ENCODE measurements at regions not wholly inside any gene's neighbourhood (a gene's known extent, or its start where the extent isn't known, plus 50 kb on each side); places are given as distances from the start of the nearest gene placed in this dataset.

GRCh38 chr3:153631102-153631501, 469.1 kb downstream of the RAP2B start:
- Histone ChIP-seq H2AK5ac (ENCODE audit: low read length) (no peak overlapping the region), H4K91ac (ENCODE audit: low read depth, low read length) (no peak overlapping the region), H3K18ac (ENCODE audit: low read length) (no peak overlapping the region), H3K27me3 (ENCODE audit: insufficient read depth, low read length) (no peaks in the 10 kb centered on the region), H2AFZ (ENCODE audit: insufficient read depth, low read length, poor library complexity) (no peak overlapping the region), H3K9me3 (ENCODE audit: insufficient read depth, low read depth, low read length) (no peaks in the 10 kb centered on the region), H3K36me3 (ENCODE audit: control insufficient read depth in 1 of 2, insufficient read depth in 2 of 2, low read length in 2 of 2) (no peaks in the 10 kb centered on the region), H2BK12ac (ENCODE audit: low read length) (no peak overlapping the region), H3K4ac (ENCODE audit: low read depth, low read length) (no peak overlapping the region), H3K79me1 (ENCODE audit: low read length) (no peaks in the 10 kb centered on the region), H4K8ac (ENCODE audit: low read depth, low read length) (no peak overlapping the region), H4K12ac (ENCODE audit: low read depth, low read length) (no peak overlapping the region), H2BK5ac (ENCODE audit: low read depth, low read length, poor library complexity) (no peak overlapping the region), H3K4me2 (ENCODE audit: low read length) (no peak overlapping the region), H3K4me1 (ENCODE audit: control insufficient read depth in 1 of 2, insufficient read depth in 2 of 2, low read length in 2 of 2) (no peaks in the 10 kb centered on the region), H2BK120ac (ENCODE audit: insufficient read depth, low read length, poor library complexity) (no peak overlapping the region), H3K14ac (ENCODE audit: low read length) (no peak overlapping the region), H3K4me3 (ENCODE audit: low read depth, low read length) (no peak overlapping the region), H3K27ac (ENCODE audit: low read depth, low read length) (no peak overlapping the region), H3K9ac (ENCODE audit: low read length) (no peak overlapping the region), H3K79me2 (ENCODE audit: control insufficient read depth, insufficient read depth, low read length, poor library complexity) (no peaks in the 10 kb centered on the region), H3K23ac (ENCODE audit: low read length) (no peak overlapping the region)
- no CpG with 5 or more reads among the region's 2 CpGs for WGBS (ENCODE audit: extremely low coverage, insufficient coverage, insufficient read length)
- DNase-seq = no peak

- no CpG with 5 or more reads among the region's 2 CpGs for WGBS (ENCODE audit: extremely low coverage, insufficient coverage, insufficient read length)
- Histone ChIP-seq H3K4me2 (ENCODE audit: low read length) (no peak overlapping the region), H3K79me2 (ENCODE audit: control insufficient read depth, insufficient read depth, low read length, poor library complexity) (no peaks in the 10 kb centered on the region), H2BK12ac (ENCODE audit: low read length) (no peak overlapping the region), H3K14ac (ENCODE audit: low read length) (no peak overlapping the region), H2BK120ac (ENCODE audit: insufficient read depth, low read length, poor library complexity) (no peak overlapping the region), H4K12ac (ENCODE audit: low read depth, low read length) (no peak overlapping the region), H3K27ac (ENCODE audit: low read depth, low read length) (no peak overlapping the region), H2AFZ (ENCODE audit: insufficient read depth, low read length, poor library complexity) (no peak overlapping the region), H3K27me3 (ENCODE audit: insufficient read depth, low read length) (no peaks in the 10 kb centered on the region), H3K18ac (ENCODE audit: low read length) (no peak overlapping the region), H3K36me3 (ENCODE audit: control insufficient read depth in 1 of 2, insufficient read depth in 2 of 2, low read length in 2 of 2) (no peaks in the 10 kb centered on the region), H2AK5ac (ENCODE audit: low read length) (no peak overlapping the region), H4K91ac (ENCODE audit: low read depth, low read length) (no peak overlapping the region), H2BK5ac (ENCODE audit: low read depth, low read length, poor library complexity) (no peak overlapping the region), H3K79me1 (ENCODE audit: low read length) (no peaks in the 10 kb centered on the region), H3K4ac (ENCODE audit: low read depth, low read length) (no peak overlapping the region), H3K9me3 (ENCODE audit: insufficient read depth, low read depth, low read length) (no peaks in the 10 kb centered on the region), H3K4me1 (ENCODE audit: control insufficient read depth in 1 of 2, insufficient read depth in 2 of 2, low read length in 2 of 2) (no peaks in the 10 kb centered on the region), H3K9ac (ENCODE audit: low read length) (no peak overlapping the region), H3K23ac (ENCODE audit: low read length) (no peak overlapping the region), H3K4me3 (ENCODE audit: low read depth, low read length) (no peak overlapping the region), H4K8ac (ENCODE audit: low read depth, low read length) (no peak overlapping the region)
- no peak for DNase-seq
Measured at GRCh38 chr3:153631664-153632063, 469.6 kb downstream of the RAP2B start.

- no peaks in the 10 kb centered on the region for H3K36me3 ChIP-seq (ENCODE audit: control insufficient read depth in 1 of 2, insufficient read depth in 2 of 2, low read length in 2 of 2)
- no peak overlapping the region for H3K14ac ChIP-seq (ENCODE audit: low read length)
- no peak overlapping the region for H2AFZ ChIP-seq (ENCODE audit: insufficient read depth, low read length, poor library complexity)
- no peak overlapping the region for H3K4ac ChIP-seq (ENCODE audit: low read depth, low read length)
- H3K4me1 ChIP-seq (ENCODE audit: control insufficient read depth in 1 of 2, insufficient read depth in 2 of 2, low read length in 2 of 2) = no peaks in the 10 kb centered on the region
- DNase-seq = no peak
- H3K9me3 ChIP-seq (ENCODE audit: insufficient read depth, low read depth, low read length) = no peaks in the 10 kb centered on the region
- no peak overlapping the region for H3K9ac ChIP-seq (ENCODE audit: low read length)
- no peak overlapping the region for H2BK12ac ChIP-seq (ENCODE audit: low read length)
- no peak overlapping the region for H3K4me2 ChIP-seq (ENCODE audit: low read length)
- no peak overlapping the region for H2BK5ac ChIP-seq (ENCODE audit: low read depth, low read length, poor library complexity)
- no peak overlapping the region for H3K23ac ChIP-seq (ENCODE audit: low read length)
- H3K27me3 ChIP-seq (ENCODE audit: insufficient read depth, low read length) = no peaks in the 10 kb centered on the region
- no peak overlapping the region for H4K12ac ChIP-seq (ENCODE audit: low read depth, low read length)
- H3K27ac ChIP-seq (ENCODE audit: low read depth, low read length) = no peak overlapping the region
- H3K18ac ChIP-seq (ENCODE audit: low read length) = no peak overlapping the region
- H3K79me2 ChIP-seq (ENCODE audit: control insufficient read depth, insufficient read depth, low read length, poor library complexity) = no peaks in the 10 kb centered on the region
- no peak overlapping the region for H2AK5ac ChIP-seq (ENCODE audit: low read length)
- no peak overlapping the region for H4K91ac ChIP-seq (ENCODE audit: low read depth, low read length)
- no peaks in the 10 kb centered on the region for H3K79me1 ChIP-seq (ENCODE audit: low read length)
- H4K8ac ChIP-seq (ENCODE audit: low read depth, low read length) = no peak overlapping the region
- no peak overlapping the region for H2BK120ac ChIP-seq (ENCODE audit: insufficient read depth, low read length, poor library complexity)
- no peak overlapping the region for H3K4me3 ChIP-seq (ENCODE audit: low read depth, low read length)
- no CpG with 5 or more reads among the region's 1 CpG for WGBS (ENCODE audit: extremely low coverage, insufficient coverage, insufficient read length)
Measured at GRCh38 chr3:153633407-153633806, 471.4 kb downstream of the RAP2B start.

GRCh38 chr3:153634683-153635082, 472.7 kb downstream of the RAP2B start:
- no peaks in the 10 kb centered on the region for H3K27me3 ChIP-seq (ENCODE audit: insufficient read depth, low read length)
- no peak overlapping the region for H2AK5ac ChIP-seq (ENCODE audit: low read length)
- no peak overlapping the region for H3K4me3 ChIP-seq (ENCODE audit: low read depth, low read length)
- no peak overlapping the region for H3K4ac ChIP-seq (ENCODE audit: low read depth, low read length)
- H3K4me2 ChIP-seq (ENCODE audit: low read length) = no peak overlapping the region
- no CpG with 5 or more reads among the region's 4 CpGs for WGBS (ENCODE audit: extremely low coverage, insufficient coverage, insufficient read length)
- no peak overlapping the region for H2AFZ ChIP-seq (ENCODE audit: insufficient read depth, low read length, poor library complexity)
- no peak overlapping the region for H3K23ac ChIP-seq (ENCODE audit: low read length)
- no peaks in the 10 kb centered on the region for H3K4me1 ChIP-seq (ENCODE audit: control insufficient read depth in 1 of 2, insufficient read depth in 2 of 2, low read length in 2 of 2)
- H3K14ac ChIP-seq (ENCODE audit: low read length) = no peak overlapping the region
- H4K91ac ChIP-seq (ENCODE audit: low read depth, low read length) = no peak overlapping the region
- no peak overlapping the region for H2BK12ac ChIP-seq (ENCODE audit: low read length)
- no peaks in the 10 kb centered on the region for H3K9me3 ChIP-seq (ENCODE audit: insufficient read depth, low read depth, low read length)
- H4K8ac ChIP-seq (ENCODE audit: low read depth, low read length) = no peak overlapping the region
- no peak for DNase-seq
- H3K27ac ChIP-seq (ENCODE audit: low read depth, low read length) = no peak overlapping the region
- H4K12ac ChIP-seq (ENCODE audit: low read depth, low read length) = no peak overlapping the region
- H2BK120ac ChIP-seq (ENCODE audit: insufficient read depth, low read length, poor library complexity) = no peak overlapping the region
- no peaks in the 10 kb centered on the region for H3K79me1 ChIP-seq (ENCODE audit: low read length)
- no peaks in the 10 kb centered on the region for H3K79me2 ChIP-seq (ENCODE audit: control insufficient read depth, insufficient read depth, low read length, poor library complexity)
- no peak overlapping the region for H2BK5ac ChIP-seq (ENCODE audit: low read depth, low read length, poor library complexity)
- no peak overlapping the region for H3K18ac ChIP-seq (ENCODE audit: low read length)
- no peaks in the 10 kb centered on the region for H3K36me3 ChIP-seq (ENCODE audit: control insufficient read depth in 1 of 2, insufficient read depth in 2 of 2, low read length in 2 of 2)
- H3K9ac ChIP-seq (ENCODE audit: low read length) = no peak overlapping the region

Data from trophoblast cell (in vitro differentiated cells and primary cell).